ENCODE measurements at regions not wholly inside any gene's neighbourhood (a gene's known extent, or its start where the extent isn't known, plus 50 kb on each side); places are given as distances from the start of the nearest gene placed in this dataset.

DNA sequence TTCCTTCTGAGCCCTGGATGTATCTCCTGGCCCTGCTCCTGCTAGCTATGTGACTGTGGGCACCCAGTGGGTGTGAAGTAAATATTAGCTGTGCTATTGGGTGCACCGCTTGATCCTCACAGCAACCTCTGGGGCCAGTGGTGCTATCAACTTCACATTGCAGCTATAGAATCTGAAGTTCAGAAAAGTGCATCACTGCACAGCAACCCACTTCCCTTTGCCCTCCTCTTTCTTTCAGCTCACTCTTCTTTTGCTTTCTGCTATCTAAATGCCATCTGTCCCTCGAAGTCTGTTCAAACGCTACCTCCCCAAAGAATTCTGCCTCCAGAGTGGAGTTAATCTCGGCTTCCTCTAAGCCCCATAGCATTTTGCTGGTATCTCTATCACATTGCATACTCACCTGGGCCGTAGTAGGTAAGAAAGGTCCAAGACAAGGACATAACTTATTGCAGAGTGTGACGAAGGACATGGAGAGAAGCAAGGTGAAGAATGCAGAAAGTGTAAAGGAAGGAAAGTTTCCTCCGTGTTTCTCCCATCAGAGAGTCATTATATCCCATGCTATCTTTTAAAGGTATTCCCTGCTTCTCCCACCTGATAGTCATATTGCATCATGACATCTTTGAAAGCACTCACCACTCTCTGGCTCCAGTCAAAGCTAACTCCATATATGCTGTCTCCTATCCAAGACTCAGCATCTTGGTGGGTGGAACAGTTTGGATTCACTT, 57.1 kb upstream of the BCL6 start:
- no peak overlapping the region for H3K4me3 ChIP-seq
- DNase-seq = no peak
- H3K27ac ChIP-seq = no peak overlapping the region
- H3K4me1 ChIP-seq = no peaks in the 10 kb centered on the region
- TF ChIP-seq, protein P1, sequence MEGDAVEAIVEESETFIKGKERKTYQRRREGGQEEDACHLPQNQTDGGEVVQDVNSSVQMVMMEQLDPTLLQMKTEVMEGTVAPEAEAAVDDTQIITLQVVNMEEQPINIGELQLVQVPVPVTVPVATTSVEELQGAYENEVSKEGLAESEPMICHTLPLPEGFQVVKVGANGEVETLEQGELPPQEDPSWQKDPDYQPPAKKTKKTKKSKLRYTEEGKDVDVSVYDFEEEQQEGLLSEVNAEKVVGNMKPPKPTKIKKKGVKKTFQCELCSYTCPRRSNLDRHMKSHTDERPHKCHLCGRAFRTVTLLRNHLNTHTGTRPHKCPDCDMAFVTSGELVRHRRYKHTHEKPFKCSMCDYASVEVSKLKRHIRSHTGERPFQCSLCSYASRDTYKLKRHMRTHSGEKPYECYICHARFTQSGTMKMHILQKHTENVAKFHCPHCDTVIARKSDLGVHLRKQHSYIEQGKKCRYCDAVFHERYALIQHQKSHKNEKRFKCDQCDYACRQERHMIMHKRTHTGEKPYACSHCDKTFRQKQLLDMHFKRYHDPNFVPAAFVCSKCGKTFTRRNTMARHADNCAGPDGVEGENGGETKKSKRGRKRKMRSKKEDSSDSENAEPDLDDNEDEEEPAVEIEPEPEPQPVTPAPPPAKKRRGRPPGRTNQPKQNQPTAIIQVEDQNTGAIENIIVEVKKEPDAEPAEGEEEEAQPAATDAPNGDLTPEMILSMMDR (IDR thresholded peaks at IDR 0.05) = no peak
- no peak for TF ChIP-seq POLR2A (IDR thresholded peaks at IDR 0.05)
- no peaks in the 10 kb centered on the region for H3K36me3 ChIP-seq
- no peaks in the 10 kb centered on the region for H3K27me3 ChIP-seq
- H3K9me3 ChIP-seq = no peaks in the 10 kb centered on the region

DNA sequence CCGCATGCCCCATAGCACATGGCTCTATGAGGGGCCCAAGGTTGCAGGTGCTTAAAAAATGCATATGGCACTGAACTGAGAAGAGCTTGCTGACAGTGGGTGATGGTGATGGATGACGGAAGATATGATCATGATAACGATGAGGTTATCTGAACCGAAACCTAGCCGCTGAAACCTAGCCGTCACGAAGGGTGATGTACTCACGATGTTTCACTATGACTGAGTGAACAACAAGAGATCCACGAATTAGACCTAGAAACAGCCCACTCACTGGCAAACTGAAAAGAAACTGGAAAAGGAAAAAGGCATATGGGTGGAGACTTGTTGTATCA, 57.6 kb upstream of the BCL6 start:
- Histone ChIP-seq H3K27ac (no peak overlapping the region), H3K27me3 (no peaks in the 10 kb centered on the region), H3K4me1 (no peaks in the 10 kb centered on the region), H3K36me3 (no peaks in the 10 kb centered on the region), H3K9me3 (no peaks in the 10 kb centered on the region), H3K4me3 (no peak overlapping the region)
- TF ChIP-seq POLR2A (IDR thresholded peaks at IDR 0.05) = no peak
- TF ChIP-seq, protein P1 (IDR thresholded peaks at IDR 0.05) = no peak
- no peak for DNase-seq

DNA sequence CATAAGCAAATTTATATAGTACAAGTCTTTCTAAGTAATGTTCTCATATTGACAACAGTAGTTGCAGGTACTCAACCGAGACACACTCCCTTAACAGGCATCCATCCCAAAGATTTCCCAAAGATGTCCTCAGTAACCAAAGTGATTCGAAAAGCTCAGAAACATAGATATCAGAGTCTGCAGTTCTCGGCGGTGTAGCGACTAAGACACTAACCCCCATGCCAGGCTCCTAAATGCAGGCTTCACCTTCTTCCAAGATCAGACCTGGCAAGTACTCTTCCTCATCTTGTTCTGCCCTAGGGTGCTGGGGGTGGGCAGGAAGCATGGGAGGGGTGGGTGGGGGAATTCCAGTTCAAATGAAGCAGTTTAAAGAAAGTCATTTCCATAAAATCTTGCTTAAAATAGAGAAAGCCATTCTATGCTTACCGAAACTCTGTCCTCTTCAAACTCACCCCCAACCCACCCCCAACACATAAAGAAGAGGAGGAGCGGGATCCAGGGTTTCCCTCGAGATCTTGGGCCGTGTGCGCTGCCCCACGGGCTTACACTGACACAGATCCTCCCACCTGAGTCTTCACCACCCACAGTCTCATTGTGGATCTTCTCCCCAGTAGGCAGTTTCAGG, 59.0 kb upstream of the BCL6 start:
- Histone ChIP-seq H3K4me3 (no peak overlapping the region), H3K9me3 (no peaks in the 10 kb centered on the region), H3K27ac (no peak overlapping the region), H3K36me3 (no peaks in the 10 kb centered on the region), H3K4me1 (no peaks in the 10 kb centered on the region), H3K27me3 (no peaks in the 10 kb centered on the region)
- no peak for DNase-seq
- TF ChIP-seq POLR2A (IDR thresholded peaks at IDR 0.05) = no peak
- TF ChIP-seq, protein P1 (IDR thresholded peaks at IDR 0.05) = no peak

DNA sequence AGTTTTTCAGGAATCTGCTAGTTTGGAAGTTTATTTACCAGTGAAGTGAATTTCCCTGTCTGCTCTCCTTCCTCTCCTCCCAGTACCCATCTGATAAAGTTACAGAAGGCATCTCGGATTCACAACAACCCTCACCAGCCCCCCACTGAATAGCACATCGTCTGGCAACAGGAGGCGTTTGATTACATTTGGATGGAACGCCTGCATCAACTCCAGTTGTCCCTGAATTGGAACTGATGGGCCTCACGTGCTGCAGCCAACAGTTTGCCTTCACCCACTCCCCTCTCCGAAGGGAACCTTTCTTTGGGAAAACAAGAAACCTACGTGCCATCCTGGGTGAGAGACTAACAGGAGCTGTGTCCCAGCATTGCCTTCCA, 59.5 kb upstream of the BCL6 start:
- peaks cover 0 to 3% (median 0%) of the 10 kb centered on the region in 4 donors for H3K4me1 ChIP-seq
- H3K9me3 ChIP-seq = no peaks in the 10 kb centered on the region
- H3K4me3 ChIP-seq = no peak overlapping the region
- no peak overlapping the region for H3K27ac ChIP-seq
- TF ChIP-seq POLR2A (IDR thresholded peaks at IDR 0.05) = no peak
- TF ChIP-seq, protein P1 (IDR thresholded peaks at IDR 0.05) = no peak
- no peaks in the 10 kb centered on the region for H3K27me3 ChIP-seq
- no peaks in the 10 kb centered on the region for H3K36me3 ChIP-seq
- no peak for DNase-seq

DNA sequence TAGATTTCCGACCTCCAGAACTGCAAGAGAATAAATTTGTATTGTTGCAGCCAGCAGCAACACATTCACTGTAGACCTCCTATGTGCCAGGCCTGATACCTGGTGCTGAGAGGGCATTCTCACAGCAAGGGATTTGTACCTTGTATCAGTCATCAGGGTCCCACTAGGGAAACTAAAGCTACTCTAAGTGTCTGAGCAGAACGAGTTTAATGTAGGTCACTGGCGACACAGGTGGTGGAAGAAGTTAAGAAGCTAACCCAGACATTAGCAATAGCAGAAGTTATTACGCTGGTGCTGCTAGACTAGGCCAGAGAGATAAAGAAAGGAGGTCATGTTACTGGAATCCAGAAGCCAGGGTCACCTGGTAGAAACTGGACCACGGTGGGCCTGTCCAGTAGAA, 60.5 kb upstream of the BCL6 start:
- Histone ChIP-seq H3K27ac (no peak overlapping the region), H3K36me3 (no peaks in the 10 kb centered on the region), H3K9me3 (no peaks in the 10 kb centered on the region), H3K27me3 (no peaks in the 10 kb centered on the region), H3K4me1 (peaks cover 0 to 4% (median 0%) of the 10 kb centered on the region in 4 donors), H3K4me3 (no peak overlapping the region)
- no peak for TF ChIP-seq POLR2A (IDR thresholded peaks at IDR 0.05)
- TF ChIP-seq, protein P1 (IDR thresholded peaks at IDR 0.05) = no peak
- no peak for DNase-seq

Data from Peyer's patch (tissue), 4 donors.